ENCODE measurements at regions not wholly inside any gene's neighbourhood (a gene's known extent, or its start where the extent isn't known, plus 50 kb on each side); places are given as distances from the start of the nearest gene placed in this dataset.

DNA sequence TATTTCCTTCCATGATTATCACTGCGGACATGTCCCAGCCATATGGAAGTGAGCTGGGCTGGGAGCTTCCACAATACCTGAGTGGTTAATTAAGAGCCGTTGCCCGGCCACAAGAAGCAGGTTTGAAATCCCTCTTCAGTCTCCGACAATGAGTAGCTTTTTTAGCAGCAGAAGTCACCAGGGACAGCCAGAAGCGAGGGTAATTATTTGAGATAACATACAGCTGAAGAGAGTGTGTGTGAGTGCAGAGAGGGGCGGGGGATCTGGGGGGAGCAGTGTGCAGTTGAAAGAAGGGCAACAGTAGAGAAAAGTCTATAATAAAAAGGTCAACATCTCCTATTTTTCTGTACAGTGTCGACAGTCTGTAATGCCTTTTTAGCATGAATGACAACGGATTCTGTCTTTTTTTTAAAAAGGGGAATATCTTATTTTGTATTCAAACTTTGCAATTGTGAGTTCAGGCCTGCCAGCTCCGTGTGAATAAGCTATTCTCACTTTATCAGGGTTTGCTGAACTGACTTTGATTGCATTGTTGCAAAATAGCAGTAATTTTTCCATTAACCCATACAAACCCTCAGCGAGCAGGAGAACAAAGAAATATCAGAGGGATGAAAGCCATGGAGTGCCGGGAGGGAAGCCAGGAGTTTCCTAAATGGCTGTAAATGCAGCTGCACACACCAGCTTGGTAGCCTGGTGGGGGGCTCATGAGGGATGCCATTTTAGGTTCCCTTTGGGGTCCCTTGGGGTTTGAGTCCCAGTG is 220.3 kb upstream of the IRX3 start:
- DNase-seq (ENCODE audit: insufficient read length, low spot score) (no peak), FAIRE-seq (no peak)
- TF ChIP-seq, protein P1, sequence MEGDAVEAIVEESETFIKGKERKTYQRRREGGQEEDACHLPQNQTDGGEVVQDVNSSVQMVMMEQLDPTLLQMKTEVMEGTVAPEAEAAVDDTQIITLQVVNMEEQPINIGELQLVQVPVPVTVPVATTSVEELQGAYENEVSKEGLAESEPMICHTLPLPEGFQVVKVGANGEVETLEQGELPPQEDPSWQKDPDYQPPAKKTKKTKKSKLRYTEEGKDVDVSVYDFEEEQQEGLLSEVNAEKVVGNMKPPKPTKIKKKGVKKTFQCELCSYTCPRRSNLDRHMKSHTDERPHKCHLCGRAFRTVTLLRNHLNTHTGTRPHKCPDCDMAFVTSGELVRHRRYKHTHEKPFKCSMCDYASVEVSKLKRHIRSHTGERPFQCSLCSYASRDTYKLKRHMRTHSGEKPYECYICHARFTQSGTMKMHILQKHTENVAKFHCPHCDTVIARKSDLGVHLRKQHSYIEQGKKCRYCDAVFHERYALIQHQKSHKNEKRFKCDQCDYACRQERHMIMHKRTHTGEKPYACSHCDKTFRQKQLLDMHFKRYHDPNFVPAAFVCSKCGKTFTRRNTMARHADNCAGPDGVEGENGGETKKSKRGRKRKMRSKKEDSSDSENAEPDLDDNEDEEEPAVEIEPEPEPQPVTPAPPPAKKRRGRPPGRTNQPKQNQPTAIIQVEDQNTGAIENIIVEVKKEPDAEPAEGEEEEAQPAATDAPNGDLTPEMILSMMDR (IDR thresholded peaks at IDR 0.05; ENCODE audit: insufficient read depth, missing control alignments), result no peak

DNA sequence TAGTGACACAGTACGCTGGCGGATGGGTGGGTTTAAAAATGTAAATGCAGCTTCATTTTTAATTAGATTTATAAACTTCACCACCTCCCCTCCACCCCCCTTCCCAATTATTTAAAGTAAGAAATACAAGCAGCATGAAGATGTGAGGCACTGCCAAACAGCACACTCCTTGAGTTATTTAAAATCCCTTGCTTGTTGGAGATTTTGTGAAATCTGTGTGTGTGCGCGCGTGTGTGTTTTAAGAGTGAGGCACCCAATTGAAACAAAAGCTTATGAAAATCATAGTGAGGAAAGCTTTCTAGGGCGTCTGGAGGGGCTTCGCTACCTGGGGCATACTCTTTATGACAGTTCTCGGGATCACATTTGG is 219.6 kb upstream of the IRX3 start:
- TF ChIP-seq, protein P1 (IDR thresholded peaks at IDR 0.05; ENCODE audit: insufficient read depth, missing control alignments), result no peak
- FAIRE-seq, result no peak
- DNase-seq (ENCODE audit: insufficient read length, low spot score), result no peak

DNA sequence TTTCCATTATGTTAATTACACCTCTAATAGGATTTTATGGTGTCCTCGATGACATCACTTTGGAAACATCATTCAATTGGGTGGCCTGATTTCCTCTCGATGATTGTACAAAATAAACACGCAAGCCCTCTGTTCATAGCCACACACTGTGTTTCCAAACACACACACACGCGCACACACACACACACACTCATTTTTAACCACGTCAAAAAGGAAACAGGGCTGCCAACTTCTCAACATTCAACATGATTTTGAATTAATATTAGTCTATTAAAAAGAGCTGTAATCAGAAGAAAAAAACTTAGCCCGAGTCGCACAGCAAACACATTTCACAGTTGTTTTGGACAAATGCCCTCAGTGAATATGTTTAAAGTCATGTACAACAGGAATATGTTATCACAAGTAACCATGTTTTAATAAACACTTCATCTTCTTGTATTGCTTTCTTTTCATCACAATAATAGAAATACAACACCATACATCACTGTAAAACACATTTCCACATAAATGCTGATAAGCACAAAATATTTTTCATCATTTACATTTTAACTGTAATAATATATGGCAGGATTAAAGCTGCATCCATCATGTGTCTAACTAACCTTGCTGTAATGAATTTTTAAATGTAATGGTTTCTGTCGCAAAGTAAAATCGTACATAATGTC is 219.1 kb upstream of the IRX3 start:
- DNase-seq (ENCODE audit: insufficient read length, low spot score) (no peak), FAIRE-seq (no peak)
- TF ChIP-seq, protein P1 (IDR thresholded peaks at IDR 0.05; ENCODE audit: insufficient read depth, missing control alignments), result no peak

DNA sequence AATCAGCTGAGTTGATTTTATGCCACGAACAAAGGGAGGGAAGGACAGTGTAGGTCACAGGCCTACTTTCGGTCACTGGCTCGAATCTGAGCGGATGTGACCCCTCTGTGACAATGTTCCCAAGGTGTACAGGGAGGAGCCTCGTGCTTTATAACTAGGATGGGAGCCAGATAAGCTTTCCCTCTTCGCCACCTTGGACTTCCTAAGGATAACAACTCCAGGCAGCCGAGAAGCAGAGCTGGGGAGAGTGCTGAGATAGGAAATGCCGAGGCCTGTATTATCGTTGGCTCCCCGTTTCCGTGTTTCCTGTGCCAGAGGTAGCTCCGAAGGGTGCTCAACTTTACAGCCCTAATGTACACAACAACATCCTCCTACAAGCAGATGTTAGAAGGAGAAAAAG is 217.8 kb upstream of the IRX3 start:
- no peak for DNase-seq (ENCODE audit: insufficient read length, low spot score)
- TF ChIP-seq, protein P1 (IDR thresholded peaks at IDR 0.05; ENCODE audit: insufficient read depth, missing control alignments), result no peak
- FAIRE-seq, result no peak

DNA sequence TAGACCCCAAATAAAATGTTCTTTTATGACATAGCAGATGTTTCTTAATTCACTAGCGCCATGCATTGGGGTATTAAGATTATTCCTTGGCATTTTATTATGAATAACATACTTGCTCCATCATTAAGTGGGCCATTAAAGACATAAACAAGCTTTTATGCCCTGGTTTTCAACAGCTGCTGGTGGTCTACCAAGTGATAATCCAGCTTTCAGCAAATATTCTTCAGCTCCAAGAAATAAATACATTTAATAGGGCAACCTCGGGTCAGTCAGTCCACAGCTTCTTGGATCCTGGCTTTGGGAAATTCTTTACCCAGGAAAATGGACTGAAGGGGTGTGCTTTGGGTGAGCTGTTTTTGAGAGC is 217.3 kb upstream of the IRX3 start:
- DNase-seq (ENCODE audit: insufficient read length, low spot score) (no peak), FAIRE-seq (no peak)
- TF ChIP-seq, protein P1 (IDR thresholded peaks at IDR 0.05; ENCODE audit: insufficient read depth, missing control alignments), result no peak

DNA sequence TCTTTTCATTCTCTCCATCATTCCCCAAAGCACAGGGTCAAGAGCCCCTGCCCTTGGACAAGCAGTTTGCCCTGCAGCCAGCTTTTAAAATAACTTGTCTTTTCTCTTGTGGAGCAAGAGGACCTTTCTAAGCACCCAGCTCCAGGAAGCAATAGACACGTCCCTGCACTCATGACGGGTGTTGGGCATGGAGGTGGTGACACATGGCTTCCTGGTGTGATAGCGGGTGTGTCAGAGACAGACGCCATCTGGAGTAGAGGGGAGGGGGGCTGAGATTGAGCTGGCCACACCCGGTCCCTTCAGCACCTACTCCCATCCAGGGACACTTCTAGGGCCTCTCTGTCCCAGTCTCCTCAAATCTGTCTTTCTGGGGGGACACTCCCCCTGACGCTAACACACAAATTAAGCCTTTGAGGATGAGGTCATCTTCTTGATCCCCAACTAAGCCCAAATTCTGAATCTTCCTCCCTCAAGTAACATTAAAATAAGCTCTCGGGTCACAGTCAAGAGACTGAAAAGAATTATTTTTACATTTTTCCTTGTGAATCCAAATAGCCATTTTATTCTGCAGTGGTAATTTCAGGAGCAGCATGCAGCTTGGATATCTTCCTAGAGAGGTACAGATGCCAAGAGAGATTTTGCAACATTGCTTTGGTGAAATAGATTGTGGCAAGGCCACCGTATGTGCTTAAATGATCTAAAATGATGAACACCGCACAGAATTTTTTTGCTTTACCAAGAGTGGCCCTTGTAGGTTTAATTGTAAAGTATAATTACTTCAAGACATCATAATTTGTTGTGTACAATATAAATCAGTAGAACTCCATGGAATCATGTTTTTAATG is 216.6 kb upstream of the IRX3 start:
- TF ChIP-seq, protein P1 (IDR thresholded peaks at IDR 0.05; ENCODE audit: insufficient read depth, missing control alignments), result no peak
- no peak for FAIRE-seq
- DNase-seq (ENCODE audit: insufficient read length, low spot score), result no peak
